Embryonic facial prominence (tissue), 1 donor: ENCODE measurements at regions not wholly inside any gene's neighbourhood (a gene's known extent, or its start where the extent isn't known, plus 50 kb on each side); places are given as distances from the start of the nearest gene placed in this dataset.

Experiments used
- DNase-seq: peaks from one replicate; pipeline ENCODE4 v3.0.0-alpha.2; 2016; ENCODE audit errors: extremely low spot score

DNA sequence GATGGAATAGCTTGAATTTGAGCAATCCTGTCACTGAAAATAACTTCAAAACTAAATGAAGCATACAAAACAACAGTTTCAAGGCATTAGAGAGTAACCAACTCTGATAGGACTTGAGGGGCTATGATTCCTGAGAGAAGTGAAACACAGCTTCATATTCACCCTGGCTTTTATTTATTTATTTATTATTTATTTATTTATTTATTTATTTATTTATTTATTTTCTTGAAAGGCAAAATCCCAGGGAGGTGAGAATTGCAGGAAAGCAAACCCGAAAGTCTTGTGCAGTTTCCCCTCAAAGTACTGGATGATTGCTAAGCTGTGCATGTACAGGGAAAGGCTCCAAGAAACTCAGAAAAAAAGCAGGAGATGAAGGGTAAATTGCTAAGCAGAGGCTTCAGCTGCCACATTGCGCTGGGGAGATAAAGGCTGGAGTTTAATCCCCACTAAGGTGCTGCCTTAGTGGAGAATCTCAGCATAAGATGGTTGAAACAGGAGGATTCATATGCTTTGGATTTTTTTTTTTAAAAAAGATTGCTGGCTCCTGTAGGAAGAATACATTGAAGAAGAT, 72.9 kb upstream of the COL24A1 start:
- no peak for DNase-seq

DNA sequence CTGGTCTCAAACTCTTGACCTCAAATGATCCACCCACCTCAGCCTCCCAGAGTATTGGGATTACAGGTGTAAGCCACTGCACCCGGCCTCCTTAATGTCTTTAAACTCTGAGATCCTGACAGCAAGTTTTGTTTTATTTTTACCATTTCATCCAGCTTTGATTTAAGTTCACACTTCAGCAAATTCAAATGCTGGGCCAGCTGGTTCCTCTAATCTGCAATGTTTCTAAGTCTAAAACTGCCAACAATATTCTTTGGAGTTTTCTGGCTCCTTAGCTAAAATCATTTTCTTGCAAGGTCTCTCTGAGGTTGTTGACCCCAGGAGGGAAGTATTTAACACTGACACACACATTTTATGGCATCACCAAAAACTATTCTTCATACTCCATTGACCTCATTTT, 72.0 kb upstream of the COL24A1 start:
- DNase-seq = no peak

DNA sequence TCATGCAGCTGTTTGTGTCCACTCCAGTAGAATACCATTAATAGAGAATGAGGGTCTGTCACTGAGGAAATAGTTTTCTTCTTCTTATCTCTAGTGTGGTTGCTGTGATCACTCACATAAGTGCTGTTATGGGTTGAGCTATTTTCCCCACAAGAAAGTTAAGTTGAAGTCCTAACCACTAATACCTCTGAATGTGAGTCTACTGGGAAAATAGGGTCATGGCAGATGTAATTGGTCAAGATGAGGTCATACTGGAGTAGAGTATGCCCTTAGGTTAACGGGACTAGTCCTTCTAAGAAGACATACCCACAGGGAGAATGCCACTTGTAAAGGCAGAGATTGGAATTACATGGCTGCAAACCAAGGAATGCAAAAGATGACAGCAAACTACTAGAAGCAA, 70.5 kb upstream of the COL24A1 start:
- DNase-seq = no peak

DNA sequence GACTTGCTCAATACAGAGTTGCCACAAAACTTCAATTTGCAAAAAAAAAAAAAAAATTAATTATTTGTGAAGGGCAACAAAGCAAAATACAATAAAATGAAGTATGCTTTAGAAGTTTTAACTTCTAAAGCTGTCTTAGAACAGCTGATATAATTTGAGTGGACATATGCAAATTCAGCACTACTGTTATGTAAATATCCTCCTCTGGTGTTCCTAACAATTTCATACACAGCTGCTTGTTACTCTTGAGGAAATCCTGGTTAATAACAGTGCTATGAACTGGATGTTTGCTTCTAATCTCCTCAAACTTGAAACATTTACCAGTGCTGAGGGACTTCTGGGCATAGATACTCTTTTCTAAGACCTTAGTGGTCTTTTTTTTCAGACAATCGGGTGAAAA, 69.6 kb upstream of the COL24A1 start:
- no peak for DNase-seq

DNA sequence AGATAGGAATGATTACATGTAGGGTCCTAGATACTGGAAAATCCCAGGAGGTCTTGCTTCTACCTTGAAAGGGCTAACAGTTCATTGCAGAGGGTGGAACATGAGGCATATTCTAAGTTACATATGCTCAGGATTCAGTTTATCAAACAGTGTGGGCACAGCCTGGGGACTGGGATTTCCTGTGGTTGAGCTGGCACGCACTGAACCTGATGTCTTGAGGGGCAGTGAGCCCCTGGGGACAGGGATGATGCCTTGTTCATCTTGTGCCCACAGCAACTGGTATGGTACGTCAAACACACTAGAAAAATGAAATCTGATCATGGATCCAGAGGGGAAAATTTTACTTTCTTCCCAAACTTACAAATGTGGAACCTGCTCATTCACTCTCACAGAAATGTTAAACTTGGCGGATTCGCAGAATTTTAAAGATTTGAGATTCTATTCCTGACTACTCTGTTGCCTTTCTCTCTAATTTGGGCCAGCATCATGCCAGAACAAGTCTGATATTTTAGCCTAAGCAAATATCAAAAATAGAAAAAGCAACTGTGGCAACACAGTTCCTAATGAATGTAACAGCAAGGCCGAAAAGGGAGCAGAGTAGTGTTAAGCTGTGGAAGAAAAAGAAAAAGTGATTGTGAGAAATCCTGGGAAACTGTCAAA, 68.2 kb upstream of the COL24A1 start:
- no peak for DNase-seq

DNA sequence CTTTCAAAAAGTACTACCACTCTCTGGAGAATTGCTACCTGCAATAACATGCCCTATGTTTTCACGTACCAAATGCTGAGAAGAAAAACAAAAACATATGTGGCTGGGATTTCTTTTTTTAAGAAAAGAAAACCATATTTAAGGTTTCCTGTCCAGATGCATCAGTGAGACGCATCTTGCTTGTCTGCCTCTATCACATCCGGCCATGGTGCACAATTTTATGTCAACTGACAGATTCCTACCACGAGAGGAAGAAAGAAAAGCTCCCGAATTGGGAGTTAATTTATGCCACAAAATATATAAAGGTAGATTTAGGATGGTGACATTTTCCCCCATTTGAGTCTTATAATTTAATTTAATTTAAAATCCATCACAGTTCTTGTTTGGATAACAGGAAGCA, 62.3 kb upstream of the COL24A1 start:
- no peak for DNase-seq

DNA sequence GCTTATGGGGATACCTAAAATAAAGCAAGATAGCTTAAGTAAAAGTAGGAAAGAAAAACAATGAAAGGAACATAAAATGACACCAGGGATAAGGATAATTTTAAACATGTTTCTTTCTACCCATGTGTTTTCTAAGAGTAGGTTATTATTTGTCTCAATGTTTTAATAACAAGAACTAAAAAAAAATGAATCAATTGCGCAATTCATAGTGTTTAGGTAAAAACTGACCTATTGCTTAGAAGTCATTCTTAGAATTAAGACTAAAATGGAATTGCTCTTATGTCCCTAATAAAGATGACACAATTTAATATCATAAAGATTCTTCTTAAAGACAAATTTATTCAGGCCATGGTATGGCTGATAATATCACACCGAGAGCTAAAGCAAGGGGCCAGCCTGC, 58.0 kb upstream of the COL24A1 start:
- no peak for DNase-seq

DNA sequence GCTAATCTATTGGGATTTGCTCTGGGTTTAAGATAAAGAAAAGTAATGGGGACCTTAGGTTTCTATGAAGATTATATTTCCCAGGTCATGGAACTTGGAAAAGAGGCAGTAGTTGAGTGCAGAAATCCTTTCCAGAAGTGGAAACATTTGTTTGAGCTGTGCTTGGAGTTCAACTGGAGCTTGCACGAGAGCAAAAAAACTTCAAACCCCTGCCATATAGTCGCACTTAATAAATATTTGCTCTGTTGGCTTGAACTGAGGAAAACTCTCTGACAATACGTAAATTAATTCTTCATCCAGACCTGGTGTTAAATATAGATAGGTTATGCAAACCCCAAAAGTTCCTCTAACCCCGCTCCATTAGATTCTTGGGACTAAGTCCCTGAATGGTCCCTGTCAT, 52.8 kb upstream of the COL24A1 start:
- DNase-seq = no peak

DNA sequence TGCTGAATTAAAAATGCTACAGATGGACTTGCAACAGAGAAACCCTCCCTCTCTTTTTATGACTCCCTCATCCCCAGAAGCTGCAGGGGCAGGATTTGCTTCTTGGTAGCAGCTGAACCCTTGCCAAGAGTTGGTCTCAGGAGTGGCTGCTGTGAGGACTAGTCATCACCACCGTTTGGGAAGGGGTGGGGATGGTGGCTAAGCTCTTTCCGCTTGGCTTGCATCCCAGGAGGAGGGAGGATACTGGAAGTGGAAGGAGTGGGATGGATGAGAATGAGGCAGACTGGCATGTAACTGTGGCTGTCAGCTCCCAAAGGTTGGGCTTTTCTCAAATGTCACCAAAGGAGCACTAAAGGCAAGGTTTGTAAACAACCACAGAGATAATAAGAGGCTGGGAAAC, 50.8 kb upstream of the COL24A1 start:
- no peak for DNase-seq
